ENCODE measurements at regions not wholly inside any gene's neighbourhood (a gene's known extent, or its start where the extent isn't known, plus 50 kb on each side); places are given as distances from the start of the nearest gene placed in this dataset.

- H3K27me3 Mint-ChIP-seq: no peaks in the 10 kb centered on the region
- intact Hi-C loops (cut with micrococcal nuclease): no loop called here
- H3K27ac Mint-ChIP-seq: no peak overlapping the region
- H3K9me3 Mint-ChIP-seq: no peaks in the 10 kb centered on the region
- H3K4me3 Mint-ChIP-seq: no peak overlapping the region
- H3K36me3 Mint-ChIP-seq: no peaks in the 10 kb centered on the region
- H3K4me1 Mint-ChIP-seq (ENCODE audit: low read depth): no peaks in the 10 kb centered on the region
- ChIA-PET POLR2A (no interaction called here), CTCF (no interaction called here)
- DNase-seq: no peak
These were observed 168.1 kb downstream of the KCNE4 start for GRCh38 chr2:223219872-223220657.

GRCh38 chr2:223220658-223220925 lies 168.6 kb downstream of the KCNE4 start:
- H3K27me3 Mint-ChIP-seq: no peaks in the 10 kb centered on the region
- POLR2A ChIA-PET: no interaction called here
- no peak overlapping the region for H3K4me3 Mint-ChIP-seq
- no peaks in the 10 kb centered on the region for H3K9me3 Mint-ChIP-seq
- CTCF ChIA-PET: no interaction called here
- no peak overlapping the region for H3K27ac Mint-ChIP-seq
- no peak for DNase-seq
- no peaks in the 10 kb centered on the region for H3K36me3 Mint-ChIP-seq
- intact Hi-C loops (cut with micrococcal nuclease): no loop called here
- no peaks in the 10 kb centered on the region for H3K4me1 Mint-ChIP-seq (ENCODE audit: low read depth)

- DNase-seq: no peak
- Mint-ChIP-seq H3K4me3 (no peak overlapping the region), H3K36me3 (no peaks in the 10 kb centered on the region), H3K4me1 (ENCODE audit: low read depth) (no peaks in the 10 kb centered on the region), H3K9me3 (no peaks in the 10 kb centered on the region), H3K27ac (no peak overlapping the region), H3K27me3 (no peaks in the 10 kb centered on the region)
- CTCF ChIA-PET: no interaction called here
- intact Hi-C loops (cut with micrococcal nuclease): no loop called here
- POLR2A ChIA-PET: no interaction called here
These were observed 169.3 kb downstream of the KCNE4 start for GRCh38 chr2:223221139-223221835.

- no peak overlapping the region for H3K4me3 Mint-ChIP-seq
- ChIA-PET CTCF (no interaction called here), POLR2A (no interaction called here)
- H3K4me1 Mint-ChIP-seq (ENCODE audit: low read depth): no peaks in the 10 kb centered on the region
- no peak for DNase-seq
- no peaks in the 10 kb centered on the region for H3K36me3 Mint-ChIP-seq
- H3K27ac Mint-ChIP-seq: no peak overlapping the region
- H3K27me3 Mint-ChIP-seq: no peaks in the 10 kb centered on the region
- intact Hi-C loops (cut with micrococcal nuclease): no loop called here
- no peaks in the 10 kb centered on the region for H3K9me3 Mint-ChIP-seq
These were observed 170.4 kb downstream of the KCNE4 start for GRCh38 chr2:223222397-223222796.

GRCh38 chr2:223223156-223223555 lies 171.2 kb downstream of the KCNE4 start:
- H3K27me3 Mint-ChIP-seq: no peaks in the 10 kb centered on the region
- POLR2A ChIA-PET: no interaction called here

GRCh38 chr2:223225266-223225665 lies 173.3 kb downstream of the KCNE4 start:
- no peak overlapping the region for H3K4me3 Mint-ChIP-seq
- no peaks in the 10 kb centered on the region for H3K36me3 Mint-ChIP-seq
- intact Hi-C loops (cut with micrococcal nuclease): no loop called here
- ChIA-PET POLR2A (no interaction called here), CTCF (no interaction called here)
- DNase-seq: no peak
- no peaks in the 10 kb centered on the region for H3K27me3 Mint-ChIP-seq
- no peak overlapping the region for H3K27ac Mint-ChIP-seq
- no peaks in the 10 kb centered on the region for H3K4me1 Mint-ChIP-seq (ENCODE audit: low read depth)
- no peaks in the 10 kb centered on the region for H3K9me3 Mint-ChIP-seq

More at GRCh38 chr2:223223156-223223555, 171.2 kb downstream of the KCNE4 start:
- CTCF ChIA-PET: no interaction called here
- H3K4me1 Mint-ChIP-seq (ENCODE audit: low read depth): no peaks in the 10 kb centered on the region
- H3K36me3 Mint-ChIP-seq: no peaks in the 10 kb centered on the region
- no peaks in the 10 kb centered on the region for H3K9me3 Mint-ChIP-seq
- intact Hi-C loops (cut with micrococcal nuclease): no loop called here
- H3K4me3 Mint-ChIP-seq: no peak overlapping the region
- no peak for DNase-seq
- H3K27ac Mint-ChIP-seq: no peak overlapping the region

GRCh38 chr2:223226264-223226663 lies 174.3 kb downstream of the KCNE4 start:
- H3K36me3 Mint-ChIP-seq: no peaks in the 10 kb centered on the region
- H3K27me3 Mint-ChIP-seq: no peaks in the 10 kb centered on the region
- intact Hi-C loops (cut with micrococcal nuclease): no loop called here
- no peaks in the 10 kb centered on the region for H3K4me1 Mint-ChIP-seq (ENCODE audit: low read depth)
- POLR2A ChIA-PET: no interaction called here
- no peak overlapping the region for H3K27ac Mint-ChIP-seq
- no peak overlapping the region for H3K4me3 Mint-ChIP-seq
- DNase-seq: no peak
- CTCF ChIA-PET: no interaction called here
- no peaks in the 10 kb centered on the region for H3K9me3 Mint-ChIP-seq

- Mint-ChIP-seq H3K4me3 (no peak overlapping the region), H3K4me1 (ENCODE audit: low read depth) (no peaks in the 10 kb centered on the region), H3K27me3 (no peaks in the 10 kb centered on the region), H3K9me3 (no peaks in the 10 kb centered on the region), H3K27ac (no peak overlapping the region), H3K36me3 (no peaks in the 10 kb centered on the region)
- DNase-seq: no peak
- intact Hi-C loops (cut with micrococcal nuclease): no loop called here
- POLR2A ChIA-PET: no interaction called here
- CTCF ChIA-PET: no interaction called here
These were observed 175.3 kb downstream of the KCNE4 start for GRCh38 chr2:223227338-223227737.

GRCh38 chr2:223228871-223229270 lies 176.9 kb downstream of the KCNE4 start:
- POLR2A ChIA-PET: no interaction called here
- Mint-ChIP-seq H3K4me1 (ENCODE audit: low read depth) (no peaks in the 10 kb centered on the region), H3K9me3 (no peaks in the 10 kb centered on the region), H3K4me3 (no peak overlapping the region), H3K27ac (no peak overlapping the region), H3K36me3 (no peaks in the 10 kb centered on the region), H3K27me3 (no peaks in the 10 kb centered on the region)
- CTCF ChIA-PET: interaction anchor here (0.6 kb wide), 1 partner anchor 1509 kb away, joined by 3 read pairs; no protein-coding TSS in a partner anchor
- DNase-seq: no peak
- intact Hi-C loops (cut with micrococcal nuclease): no loop called here

GRCh38 chr2:223230352-223230751 lies 178.4 kb downstream of the KCNE4 start:
- Mint-ChIP-seq H3K4me1 (ENCODE audit: low read depth) (no peaks in the 10 kb centered on the region), H3K27me3 (no peaks in the 10 kb centered on the region), H3K9me3 (peaks cover 4% of the 10 kb centered on the region), H3K36me3 (no peaks in the 10 kb centered on the region), H3K27ac (no peak overlapping the region), H3K4me3 (no peak overlapping the region)
- intact Hi-C loops (cut with micrococcal nuclease): no loop called here
- ChIA-PET POLR2A (no interaction called here), CTCF (no interaction called here)
- no peak for DNase-seq

GRCh38 chr2:223232285-223232684 lies 180.3 kb downstream of the KCNE4 start:
- Mint-ChIP-seq H3K36me3 (no peaks in the 10 kb centered on the region), H3K9me3 (peaks cover 6% of the 10 kb centered on the region), H3K27ac (no peak overlapping the region), H3K4me1 (ENCODE audit: low read depth) (no peaks in the 10 kb centered on the region), H3K4me3 (no peak overlapping the region), H3K27me3 (no peaks in the 10 kb centered on the region)
- ChIA-PET POLR2A (no interaction called here), CTCF (no interaction called here)
- intact Hi-C loops (cut with micrococcal nuclease): no loop called here
- no peak for DNase-seq

- DNase-seq: no peak
- intact Hi-C loops (cut with micrococcal nuclease): no loop called here
- H3K27ac Mint-ChIP-seq: no peak overlapping the region
- no peak overlapping the region for H3K4me3 Mint-ChIP-seq
- peaks cover 6% of the 10 kb centered on the region for H3K9me3 Mint-ChIP-seq
- no peaks in the 10 kb centered on the region for H3K36me3 Mint-ChIP-seq
- no peaks in the 10 kb centered on the region for H3K27me3 Mint-ChIP-seq
- no peaks in the 10 kb centered on the region for H3K4me1 Mint-ChIP-seq (ENCODE audit: low read depth)
- CTCF ChIA-PET: no interaction called here
- POLR2A ChIA-PET: no interaction called here
These were observed 180.9 kb downstream of the KCNE4 start for GRCh38 chr2:223232896-223233295.

GRCh38 chr2:223235986-223236385 lies 184.0 kb downstream of the KCNE4 start:
- H3K36me3 Mint-ChIP-seq: no peaks in the 10 kb centered on the region
- ChIA-PET CTCF (no interaction called here), POLR2A (no interaction called here)
- H3K27ac Mint-ChIP-seq: no peak overlapping the region
- intact Hi-C loops (cut with micrococcal nuclease): no loop called here
- no peaks in the 10 kb centered on the region for H3K4me1 Mint-ChIP-seq (ENCODE audit: low read depth)
- no peak overlapping the region for H3K4me3 Mint-ChIP-seq
- H3K9me3 Mint-ChIP-seq: peaks cover 6% of the 10 kb centered on the region
- DNase-seq: no peak
- no peaks in the 10 kb centered on the region for H3K27me3 Mint-ChIP-seq

Measured in activated CD4-positive, alpha-beta memory T cell treated with anti-CD3 and anti-CD28 coated beads for 36 hours (primary cell).